Left renal cortex interstitium (tissue), 4 donors: ENCODE measurements at regions not wholly inside any gene's neighbourhood (a gene's known extent, or its start where the extent isn't known, plus 50 kb on each side); places are given as distances from the start of the nearest gene placed in this dataset.

Experiments
- DNase-seq, 4 donors: peaks; one replicate each; pipeline ENCODE4 v3.0.0-alpha.2; 2013; ENCODE audit warnings: low read depth in 4 of 4, low spot score in 2 of 4, missing footprints in 1 of 4

- DNase-seq, result no peak
Observed at GRCh38 chr7:130908345-130909160, 174.5 kb upstream of the KLF14 start.

- no peak for DNase-seq
Observed at GRCh38 chr7:130909161-130909836, 175.3 kb upstream of the KLF14 start.

- no peak for DNase-seq
Observed at GRCh38 chr7:130909881-130910672, 176.1 kb upstream of the KLF14 start.

GRCh38 chr7:130910949-130911944, 177.2 kb upstream of the KLF14 start:
- no peak for DNase-seq

- no peak for DNase-seq
Observed at GRCh38 chr7:130912082-130912861, 178.3 kb upstream of the KLF14 start.

GRCh38 chr7:130912862-130913638, 179.0 kb upstream of the KLF14 start:
- DNase-seq, result no peak

DNA sequence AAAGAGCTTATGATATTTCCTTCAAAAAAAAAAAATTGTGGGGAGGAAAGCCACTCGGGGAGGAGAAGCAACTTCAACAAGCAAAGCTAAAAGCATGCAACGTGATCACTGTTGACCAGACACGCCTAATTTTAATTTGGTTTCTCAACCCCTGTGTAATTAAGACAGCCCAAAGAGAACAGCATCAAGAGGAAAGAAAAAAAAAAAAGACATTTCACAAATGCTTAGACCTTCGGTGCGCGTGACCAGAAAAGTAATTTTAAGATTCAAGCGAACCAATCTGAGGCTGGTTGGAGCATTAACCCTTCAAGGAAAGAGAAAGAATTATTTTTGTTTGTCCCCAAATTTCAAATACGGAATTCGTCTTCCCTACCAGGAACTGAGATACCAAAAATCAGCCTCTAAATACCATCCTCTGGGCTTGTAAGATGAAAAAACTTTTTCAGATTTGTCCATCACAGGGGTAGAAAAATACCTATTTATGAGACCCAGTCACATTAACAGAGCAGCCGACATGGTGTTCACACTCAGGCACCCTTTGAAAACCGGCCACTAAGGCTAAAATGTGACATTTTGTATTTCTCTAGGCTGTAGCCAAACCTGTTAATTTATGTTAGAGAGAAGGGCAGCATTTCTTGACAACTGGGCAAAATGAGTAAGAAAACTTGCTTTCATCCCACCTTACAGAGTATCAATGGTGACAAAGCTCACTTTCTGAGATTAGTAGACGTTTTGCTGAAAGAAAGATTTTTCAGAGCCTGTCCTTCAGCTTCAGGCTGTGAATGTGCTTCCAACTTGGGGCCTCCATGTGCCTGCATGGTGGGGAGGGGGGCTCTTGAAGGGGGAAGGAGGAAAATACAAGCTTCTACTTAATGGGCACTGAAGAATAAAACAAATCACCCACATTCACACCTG, 179.9 kb upstream of the KLF14 start:
- no peak for DNase-seq

DNA sequence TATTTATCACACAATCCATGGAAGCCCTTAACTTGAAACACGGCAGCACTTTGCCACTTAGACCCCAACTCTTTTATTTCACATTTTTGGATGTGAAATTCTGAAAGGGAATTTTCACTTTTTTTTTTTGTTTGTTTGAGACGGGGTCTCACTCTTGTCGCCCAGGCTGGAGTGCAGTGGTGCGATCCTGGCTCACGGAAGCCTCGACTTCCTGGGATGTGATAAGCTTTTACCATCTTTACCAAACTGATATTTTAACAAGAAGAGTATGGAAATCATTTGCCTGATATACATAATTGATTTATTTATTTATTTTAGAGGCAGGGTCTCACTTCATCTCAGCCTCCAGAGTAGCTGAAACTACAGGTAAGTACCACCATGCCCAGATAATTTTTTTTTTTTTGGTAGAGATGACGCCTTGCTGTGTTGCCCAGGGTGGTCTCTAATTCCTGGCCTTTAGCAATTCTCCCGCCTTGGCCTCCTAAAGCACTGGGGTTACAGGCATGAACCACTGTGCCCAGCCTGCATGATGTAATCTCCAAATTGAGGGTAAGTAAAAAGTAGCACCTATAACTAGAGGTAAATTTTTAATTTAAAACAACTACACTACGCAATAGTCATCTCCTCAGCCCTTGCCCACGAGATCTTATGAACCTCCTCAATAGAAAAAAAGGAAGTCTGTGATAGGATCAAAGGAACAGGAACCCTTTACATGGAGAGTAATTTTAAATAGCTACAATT, 180.7 kb upstream of the KLF14 start:
- no peak for DNase-seq

- no peak for DNase-seq
Observed at GRCh38 chr7:130917669-130918128, 183.7 kb upstream of the KLF14 start.

DNA sequence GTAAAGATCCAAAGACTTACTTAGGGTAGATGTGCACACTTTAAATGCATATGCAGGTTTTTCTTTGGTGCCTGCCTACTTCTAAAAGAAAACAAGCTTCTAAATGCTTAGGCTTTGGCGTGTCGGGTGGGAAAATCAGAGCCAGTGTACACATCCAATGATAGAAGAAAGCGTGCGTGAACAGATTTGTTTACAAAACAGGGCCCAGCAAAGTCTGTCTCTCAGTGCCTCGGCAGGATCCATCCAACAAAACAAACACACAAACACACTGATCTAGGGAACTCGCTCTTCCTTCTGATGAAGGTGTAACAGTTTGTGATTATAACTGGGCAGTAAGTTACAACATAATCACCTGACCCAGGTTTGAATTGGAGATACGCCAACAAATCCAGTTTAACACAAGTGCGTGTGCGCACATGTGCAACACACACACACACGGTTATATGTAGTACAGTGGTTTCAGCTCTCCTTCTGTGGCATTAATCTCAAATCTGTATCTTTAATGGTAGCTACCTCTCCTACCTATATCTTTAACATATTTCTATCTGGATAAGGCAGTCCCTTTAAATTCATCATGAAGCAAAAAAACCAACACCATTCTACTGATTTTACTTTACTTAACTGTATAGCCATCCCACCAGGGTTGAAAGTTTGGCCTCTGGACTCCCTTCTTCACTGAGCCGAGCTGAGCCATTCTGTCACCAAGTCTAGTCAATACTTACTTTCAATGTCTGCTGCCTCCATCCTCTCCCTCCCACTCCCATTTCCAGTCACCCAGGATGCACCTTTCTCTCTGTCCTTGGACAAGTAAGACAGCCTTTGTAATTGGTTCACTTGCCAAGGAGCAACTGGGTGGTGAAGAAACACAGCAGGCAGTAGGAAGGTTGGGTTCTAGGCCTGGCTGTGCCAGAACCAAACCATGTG, 184.4 kb upstream of the KLF14 start:
- DNase-seq, result no peak

- no peak for DNase-seq
Observed at GRCh38 chr7:130919316-130920103, 185.5 kb upstream of the KLF14 start.

- no peak for DNase-seq
Observed at GRCh38 chr7:130920122-130920521, 186.1 kb upstream of the KLF14 start.

- DNase-seq, result peak; percentile 73 to 86 (median 78)
Observed at GRCh38 chr7:130921391-130922180, 187.6 kb upstream of the KLF14 start.
